K562 (cell line): ENCODE measurements at regions not wholly inside any gene's neighbourhood (a gene's known extent, or its start where the extent isn't known, plus 50 kb on each side); places are given as distances from the start of the nearest gene placed in this dataset.

Experiments used
- ATAC-seq: fragments of 200-7000 bp; cut with Tn5 transposase; 3 replicates; pipeline ENCODE4 v1.9.1; 2020; ENCODE audit warnings: moderate library complexity
- BruUV-seq: library from RNA; stranded (reverse); fragments of 400-500 nt; replicated peaks from 2 replicates; lab custom pipeline; 2021; lab: Mats Ljungman, UMichigan
- CTCF ChIA-PET: fragments of 300-600 bp; formaldehyde crosslinking; extraction: SDS; loops from one replicate; lab custom pipeline; 2021; ENCODE audit warnings: low intra/inter-chr PET ratio; lab: Yijun Ruan, JAX
- POLR2A ChIA-PET: fragments of 300-600, 350-650 bp; sonication (Branson Sonifier 250); formaldehyde crosslinking; extraction: SDS; loops from one replicate; lab custom pipeline; 2021; ENCODE audit warnings: antibody characterized with exemption, inconsistent platforms; lab: Yijun Ruan, JAX
- DNase-seq, 4 experiments: peaks; one replicate each; pipeline versions ENCODE4 v3.0.0 to v3.0.0-alpha.2; 2011 to 2018; ENCODE audit warnings: low spot score in 3 of 4, mixed read lengths in 3 of 4; ENCODE audit errors: extremely low read depth in 1 of 4
- FAIRE-seq: peaks from 2 replicates; lab custom pipeline; 2011; peaks lifted over from hg19 to GRCh38; lab: Jason Lieb, UNC
- H2AFZ ChIP-seq: 2 replicates; pipeline ENCODE4 v1.6.0; 2011; ENCODE audit warnings: low read depth, low read length, control low read depth, inconsistent platforms
- H3K27ac ChIP-seq: fragments of 200-600 bp; 3 replicates; pipeline ENCODE4 v1.8.0; 2011; ENCODE audit warnings: low read depth, mild to moderate bottlenecking, control low read depth, inconsistent platforms, low read length, moderate library complexity, mixed read lengths; ENCODE audit errors: extremely low read depth
- H3K27me3 ChIP-seq, 2 experiments: fragments of 300-600 bp in 1 of 2; 2 replicates in 1 of 2; 3 replicates in 1 of 2; pipeline versions ENCODE4 v1.6.0 to v1.8.0; 2011; ENCODE audit warnings: inconsistent platforms in 2 of 2, low read length in 2 of 2, mild to moderate bottlenecking in 1 of 2, mixed read lengths in 1 of 2, moderate library complexity in 1 of 2; ENCODE audit not compliant: control insufficient read depth in 2 of 2, insufficient read depth in 2 of 2
- H3K36me3 ChIP-seq: fragments of 300-600 bp; 3 replicates; pipeline ENCODE4 v1.8.0; 2011; ENCODE audit warnings: mild to moderate bottlenecking, low read length, inconsistent platforms; ENCODE audit not compliant: control insufficient read depth, insufficient read depth
- H3K4me1 ChIP-seq, 2 experiments: fragments of 200-600 bp in 1 of 2; replicated peaks in 1 of 2; 2 replicates in 1 of 2; 3 replicates in 1 of 2; pipeline versions ENCODE4 v1.5.1 to v1.8.0; 2011; ENCODE audit warnings: inconsistent platforms in 2 of 2, low read length in 2 of 2, mild to moderate bottlenecking in 1 of 2, mixed read lengths in 1 of 2, moderate library complexity in 1 of 2; ENCODE audit not compliant: control insufficient read depth in 2 of 2, insufficient read depth in 2 of 2
- H3K4me2 ChIP-seq: 2 replicates; pipeline ENCODE4 v1.6.1; 2011; ENCODE audit warnings: low read length, control low read depth, inconsistent platforms, mixed read lengths; ENCODE audit not compliant: insufficient read depth
- H3K4me3 ChIP-seq: fragments of 200-600 bp; sonication (generic), shearing (Covaris generic); 2 replicates; pipeline ENCODE4 v1.5.1; 2016; ENCODE audit warnings: control low read depth, inconsistent platforms
- H3K79me2 ChIP-seq: fragments of 200-600 bp; 3 replicates; pipeline ENCODE4 v1.8.0; 2011; ENCODE audit warnings: low read length, inconsistent platforms; ENCODE audit not compliant: control insufficient read depth, insufficient read depth
- H3K9ac ChIP-seq, 2 experiments: 2 replicates each; pipeline versions ENCODE4 v1.6.0 to v1.6.1; 2011; ENCODE audit warnings: low read depth in 2 of 2, low read length in 2 of 2, control low read depth in 1 of 2, inconsistent platforms in 1 of 2, mild to moderate bottlenecking in 1 of 2, mixed read lengths in 1 of 2; ENCODE audit not compliant: insufficient read depth in 1 of 2
- H3K9me1 ChIP-seq: one replicate; pipeline ENCODE4 v1.6.0; 2011; ENCODE audit warnings: inconsistent platforms, mild to moderate bottlenecking, low read length, moderate library complexity; ENCODE audit not compliant: control insufficient read depth, insufficient read depth
- H3K9me3 ChIP-seq: replicated peaks from 2 replicates; pipeline ENCODE4 v1.5.1; 2011; ENCODE audit warnings: low read depth, low read length, inconsistent platforms; ENCODE audit not compliant: control insufficient read depth, insufficient read depth
- H4K20me1 ChIP-seq: replicated peaks from 2 replicates; pipeline ENCODE4 v1.6.1; 2011; ENCODE audit warnings: low read length, inconsistent platforms, mixed read lengths; ENCODE audit not compliant: control insufficient read depth, insufficient read depth
- CSDE1 ChIP-seq, 2 experiments: fragments of 450-650 bp; IDR thresholded peaks; 2 replicates each; pipeline ENCODE4 v1.6.1; 2016; ENCODE audit warnings: mild to moderate bottlenecking in 1 of 2
- HDAC2 ChIP-seq: fragments of 450-650 bp; IDR thresholded peaks from 2 replicates; pipeline ENCODE4 v1.6.1; 2016; ENCODE audit warnings: mild to moderate bottlenecking
- MED1 ChIP-seq: sonication (generic); formaldehyde crosslinking; IDR thresholded peaks from 2 replicates; pipeline ENCODE4 v1.8.1; 2023; ENCODE audit warnings: missing genetic modification reagents, borderline replicate concordance
- SETDB1 ChIP-seq: IDR thresholded peaks from one replicate; pipeline ENCODE4 v1.6.1; 2012; ENCODE audit warnings: low read length, control low read depth, inconsistent platforms
- SNRNP70 ChIP-seq: fragments of 200-400 bp; formaldehyde crosslinking; optimal IDR thresholded peaks from 2 replicates; pipeline ENCODE3; 2017; ENCODE audit warnings: low read depth, low read length
- STAT5B ChIP-seq: fragments of 250-450 bp; sonication (Bioruptor Pico); IDR thresholded peaks from 2 replicates; pipeline ENCODE4 v1.8.0; 2021; ENCODE audit warnings: mild to moderate bottlenecking, inconsistent platforms
- U2AF1 ChIP-seq: fragments of 200-400 bp; formaldehyde crosslinking; optimal IDR thresholded peaks from 2 replicates; pipeline ENCODE3; 2017; ENCODE audit warnings: mild to moderate bottlenecking, low read depth, low read length, moderate library complexity
- U2AF2 ChIP-seq: fragments of 200-400 bp; formaldehyde crosslinking; optimal IDR thresholded peaks from 2 replicates; pipeline ENCODE3; 2017; ENCODE audit warnings: low read depth, mild to moderate bottlenecking, low read length
- ZNF124 ChIP-seq: sonication (generic); formaldehyde crosslinking; IDR thresholded peaks from 2 replicates; pipeline ENCODE4 v1.8.1; 2022; ENCODE audit warnings: missing genetic modification reagents
- ZNF41 ChIP-seq: fragments of 250-450 bp; sonication (Bioruptor Pico); conservative IDR thresholded peaks from 2 replicates; pipeline ENCODE4 v1.4.0; 2020; ENCODE audit warnings: mild to moderate bottlenecking
- ZNF668 ChIP-seq: fragments of 250-450 bp; sonication (Bioruptor Pico); IDR thresholded peaks from 2 replicates; pipeline ENCODE4 v1.8.0; 2022; ENCODE audit warnings: mild to moderate bottlenecking, inconsistent platforms
- WGBS: fragments of 100-300 bp; shearing (Covaris generic); methylation state at CpG from one replicate; pipeline ENCODE4 v1.1.6; 2016; ENCODE audit warnings: low coverage, mixed read lengths; ENCODE audit not compliant: insufficient coverage; ENCODE audit errors: missing lambda C conversion rate; 5-methylcytosine and 5-hydroxymethylcytosine counted together
- in situ Hi-C: fragments of 300-500 bp; cut with MboI; formaldehyde crosslinking; loops from 4 replicates; pipeline ENCODE4 v1.15.0; 2018; ENCODE audit warnings: inconsistent platforms, mixed read lengths
- intact Hi-C: fragments of 100-400 bp; cut with micrococcal nuclease; formaldehyde crosslinking; loops from 2 replicates; pipeline ENCODE4 v1.14.2; 2022
- TF ChIP-seq, protein P1 (sequence below): fragments of 250-450 bp; sonication (Bioruptor Pico); IDR thresholded peaks from 2 replicates; pipeline ENCODE4 v1.4.0; 2020; ENCODE audit warnings: mild to moderate bottlenecking, moderate library complexity
- TF ChIP-seq, protein P2 (sequence below): fragments of 250-450 bp; sonication (Bioruptor Pico); IDR thresholded peaks from 2 replicates; pipeline ENCODE4 v1.5.0; 2021; ENCODE audit warnings: mild to moderate bottlenecking, moderate library complexity
- TF ChIP-seq, protein P3 (sequence below): sonication (generic); IDR thresholded peaks from 2 replicates; pipeline ENCODE4 v1.6.1; 2016
- TF ChIP-seq, protein P4 (sequence below): sonication (generic); formaldehyde crosslinking; IDR thresholded peaks from 2 replicates; pipeline ENCODE4 v1.8.1; 2023; ENCODE audit warnings: mild to moderate bottlenecking, missing genetic modification reagents

DNA sequence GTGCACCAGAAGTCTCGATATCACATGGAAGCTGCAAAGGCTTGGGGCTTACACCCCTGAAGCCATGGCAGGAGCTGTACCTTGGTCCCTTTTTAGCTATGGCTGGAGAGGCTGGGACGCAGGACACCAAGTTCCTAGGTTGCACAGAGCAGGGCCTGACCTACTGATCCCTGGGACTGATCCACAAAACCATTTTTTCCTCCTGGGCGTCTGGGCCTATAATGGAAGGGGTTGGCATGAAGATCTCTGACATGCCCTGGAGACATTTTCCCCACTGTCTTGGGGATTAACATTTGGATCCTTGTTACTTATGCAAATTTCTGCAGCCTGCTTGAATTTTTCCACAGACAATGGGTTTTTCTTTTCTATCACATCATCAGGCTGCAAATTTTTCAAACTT is 286.7 kb upstream of the PTPRD start (continued):
- TF ChIP-seq U2AF1, result no peak
- no peak for TF ChIP-seq U2AF2

DNA sequence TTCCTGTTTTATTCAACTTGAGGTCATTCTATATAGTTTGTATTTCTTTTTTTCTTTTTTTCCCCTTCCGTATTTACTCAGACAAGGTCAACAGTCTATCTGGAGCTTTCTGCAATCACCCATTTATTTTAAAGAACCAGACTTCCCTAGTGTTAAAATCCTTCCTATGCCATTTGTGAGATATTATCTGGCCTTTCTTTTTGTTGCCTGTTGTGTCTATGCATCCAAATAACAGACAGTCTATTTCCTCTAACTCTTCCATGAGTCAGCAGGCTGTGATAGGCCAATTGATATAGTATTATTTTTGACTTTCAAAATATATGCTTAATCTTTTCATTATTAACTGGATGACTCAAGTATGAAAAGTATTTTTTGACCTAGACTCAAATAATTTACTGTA is 291.2 kb upstream of the PTPRD start:
- no peak overlapping the region for H3K9ac ChIP-seq
- H3K4me3 ChIP-seq, result no peak overlapping the region
- no peak overlapping the region for H3K4me2 ChIP-seq
- ChIA-PET POLR2A (no interaction called here), CTCF (interaction anchor here (0.7 kb wide), 1 partner anchor 911 kb away, joined by 4 read pairs; no protein-coding TSS in a partner anchor)
- DNase-seq (no peak), ATAC-seq (no peak), FAIRE-seq (no peak)
- H3K79me2 ChIP-seq, result no peaks in the 10 kb centered on the region
- intact Hi-C loops, result no loop called here
- no TSS peak for BruUV-seq
- H3K9me3 ChIP-seq, result no peaks in the 10 kb centered on the region
- no peaks in the 10 kb centered on the region for H3K36me3 ChIP-seq
- 0% methylated on average over 1 of the region's 1 CpG for WGBS
- no peak overlapping the region for H2AFZ ChIP-seq
- H4K20me1 ChIP-seq, result no peaks in the 10 kb centered on the region
- in situ Hi-C loops, result no loop called here
- no peaks in the 10 kb centered on the region for H3K27me3 ChIP-seq
- H3K4me1 ChIP-seq, result no peaks in the 10 kb centered on the region
- no peaks in the 10 kb centered on the region for H3K9me1 ChIP-seq
- no peak overlapping the region for H3K27ac ChIP-seq
- TF ChIP-seq, protein P1, sequence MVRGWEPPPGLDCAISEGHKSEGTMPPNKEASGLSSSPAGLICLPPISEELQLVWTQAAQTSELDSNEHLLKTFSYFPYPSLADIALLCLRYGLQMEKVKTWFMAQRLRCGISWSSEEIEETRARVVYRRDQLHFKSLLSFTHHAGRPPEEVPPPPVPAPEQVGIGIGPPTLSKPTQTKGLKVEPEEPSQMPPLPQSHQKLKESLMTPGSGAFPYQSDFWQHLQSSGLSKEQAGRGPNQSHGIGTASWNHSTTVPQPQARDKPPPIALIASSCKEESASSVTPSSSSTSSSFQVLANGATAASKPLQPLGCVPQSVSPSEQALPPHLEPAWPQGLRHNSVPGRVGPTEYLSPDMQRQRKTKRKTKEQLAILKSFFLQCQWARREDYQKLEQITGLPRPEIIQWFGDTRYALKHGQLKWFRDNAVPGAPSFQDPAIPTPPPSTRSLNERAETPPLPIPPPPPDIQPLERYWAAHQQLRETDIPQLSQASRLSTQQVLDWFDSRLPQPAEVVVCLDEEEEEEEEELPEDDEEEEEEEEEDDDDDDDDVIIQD, result no peak
- TF ChIP-seq SETDB1, result no peak
- TF ChIP-seq CSDE1 (IDR thresholded peaks at IDR 0.05), result no peak
- TF ChIP-seq, protein P2, sequence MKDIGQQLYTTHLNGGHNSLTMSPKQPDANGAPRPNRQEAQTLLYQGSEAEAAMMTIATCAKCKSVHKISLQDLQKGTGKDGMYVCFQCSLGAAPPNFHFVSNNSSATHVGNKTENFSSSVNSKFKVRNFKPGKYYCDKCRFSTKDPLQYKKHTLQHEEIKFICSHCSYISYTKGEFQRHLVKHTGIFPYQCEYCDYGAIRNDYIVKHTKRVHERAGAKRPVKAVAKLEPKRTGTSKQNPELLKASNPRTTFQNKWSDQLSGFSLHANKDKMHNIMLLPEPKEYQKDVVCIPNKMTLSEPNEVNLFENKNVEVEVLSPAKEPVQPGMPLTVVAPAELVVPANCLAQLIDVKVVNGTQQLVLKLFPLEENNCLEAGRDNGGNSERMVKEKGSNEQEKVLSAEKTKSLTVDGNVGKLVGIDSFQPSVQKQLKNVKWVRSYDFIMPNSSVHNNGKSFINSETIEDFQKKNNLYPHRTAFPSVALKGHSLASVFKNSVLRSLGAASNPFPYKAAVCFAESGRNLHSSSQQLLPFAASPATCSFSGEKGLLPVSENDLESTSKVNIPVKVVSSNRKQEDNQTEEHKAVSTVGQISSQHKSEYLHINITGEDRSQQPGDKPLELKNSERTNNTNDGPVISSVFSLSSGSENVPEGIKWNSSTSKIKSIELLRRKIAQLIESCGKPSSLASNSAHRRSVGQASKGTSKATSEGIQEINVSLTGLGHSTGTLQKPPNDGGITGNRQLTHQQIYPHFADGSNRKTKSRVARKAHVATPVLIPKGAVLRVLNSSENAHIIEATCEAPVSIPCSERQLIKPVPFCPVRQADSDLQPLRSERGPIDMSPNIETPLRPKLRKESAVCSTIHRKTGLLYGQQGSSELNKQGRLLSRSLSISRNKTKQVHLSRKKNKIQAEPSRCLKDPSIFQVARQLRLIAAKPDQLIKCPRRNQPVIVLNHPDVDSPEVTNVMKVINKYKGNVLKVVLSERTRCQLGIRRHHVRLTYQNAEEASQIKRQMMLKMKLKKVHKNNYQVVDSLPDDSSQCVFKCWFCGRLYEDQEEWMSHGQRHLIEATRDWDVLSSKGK (CRISPR knock-in tag), result no peak
- no peak for TF ChIP-seq ZNF41 (CRISPR knock-in tag)
- TF ChIP-seq MED1, result no peak
- TF ChIP-seq STAT5B (CRISPR knock-in tag), result no peak
- TF ChIP-seq, protein P3, sequence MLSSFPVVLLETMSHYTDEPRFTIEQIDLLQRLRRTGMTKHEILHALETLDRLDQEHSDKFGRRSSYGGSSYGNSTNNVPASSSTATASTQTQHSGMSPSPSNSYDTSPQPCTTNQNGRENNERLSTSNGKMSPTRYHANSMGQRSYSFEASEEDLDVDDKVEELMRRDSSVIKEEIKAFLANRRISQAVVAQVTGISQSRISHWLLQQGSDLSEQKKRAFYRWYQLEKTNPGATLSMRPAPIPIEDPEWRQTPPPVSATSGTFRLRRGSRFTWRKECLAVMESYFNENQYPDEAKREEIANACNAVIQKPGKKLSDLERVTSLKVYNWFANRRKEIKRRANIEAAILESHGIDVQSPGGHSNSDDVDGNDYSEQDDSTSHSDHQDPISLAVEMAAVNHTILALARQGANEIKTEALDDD, result no peak
- TF ChIP-seq HDAC2, result no peak
- TF ChIP-seq SNRNP70, result no peak
- TF ChIP-seq ZNF124 (CRISPR knock-in tag), result no peak
- TF ChIP-seq, protein P4, sequence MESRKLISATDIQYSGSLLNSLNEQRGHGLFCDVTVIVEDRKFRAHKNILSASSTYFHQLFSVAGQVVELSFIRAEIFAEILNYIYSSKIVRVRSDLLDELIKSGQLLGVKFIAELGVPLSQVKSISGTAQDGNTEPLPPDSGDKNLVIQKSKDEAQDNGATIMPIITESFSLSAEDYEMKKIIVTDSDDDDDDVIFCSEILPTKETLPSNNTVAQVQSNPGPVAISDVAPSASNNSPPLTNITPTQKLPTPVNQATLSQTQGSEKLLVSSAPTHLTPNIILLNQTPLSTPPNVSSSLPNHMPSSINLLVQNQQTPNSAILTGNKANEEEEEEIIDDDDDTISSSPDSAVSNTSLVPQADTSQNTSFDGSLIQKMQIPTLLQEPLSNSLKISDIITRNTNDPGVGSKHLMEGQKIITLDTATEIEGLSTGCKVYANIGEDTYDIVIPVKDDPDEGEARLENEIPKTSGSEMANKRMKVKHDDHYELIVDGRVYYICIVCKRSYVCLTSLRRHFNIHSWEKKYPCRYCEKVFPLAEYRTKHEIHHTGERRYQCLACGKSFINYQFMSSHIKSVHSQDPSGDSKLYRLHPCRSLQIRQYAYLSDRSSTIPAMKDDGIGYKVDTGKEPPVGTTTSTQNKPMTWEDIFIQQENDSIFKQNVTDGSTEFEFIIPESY, result no peak
- TF ChIP-seq ZNF668, result no peak
